Right cardiac atrium (tissue), 5 donors: ENCODE measurements at regions not wholly inside any gene's neighbourhood (a gene's known extent, or its start where the extent isn't known, plus 50 kb on each side); places are given as distances from the start of the nearest gene placed in this dataset.

Experiments
- ATAC-seq, 2 donors: fragments of 200-7000 bp; cut with Tn5 transposase; one replicate each; pipeline versions ENCODE4 v1.8.0 to v1.9.1; 2020; ENCODE audit warnings: moderate library complexity in 2 of 2, mild to moderate bottlenecking in 1 of 2
- DNase-seq, 3 donors: peaks; one replicate each; pipeline ENCODE4 v3.0.0-alpha.2; 2020
- H3K27ac ChIP-seq: one replicate; pipeline ENCODE4 v1.5.1; 2013; ENCODE audit warnings: mild to moderate bottlenecking, low read length, control low read depth, moderate library complexity
- H3K27me3 ChIP-seq: one replicate; pipeline ENCODE4 v1.6.1; 2013; ENCODE audit not compliant: control insufficient read depth, insufficient read depth
- H3K4me1 ChIP-seq: one replicate; pipeline ENCODE4 v1.6.1; 2013; ENCODE audit warnings: low read length; ENCODE audit not compliant: control insufficient read depth, insufficient read depth
- H3K4me3 ChIP-seq: one replicate; pipeline ENCODE4 v1.5.1; 2013; ENCODE audit warnings: low read length, control low read depth
- H3K9me3 ChIP-seq: one replicate; pipeline ENCODE4 v1.6.1; 2013; ENCODE audit warnings: low read length; ENCODE audit not compliant: control insufficient read depth
- WGBS: extraction: QIAGEN DNeasy Blood & Tissue Kit; methylation state at CpG from one replicate; pipeline ENCODE4 v1.1.7; 2013; 5-methylcytosine and 5-hydroxymethylcytosine counted together
- intact Hi-C, 4 donors: fragments of 100-400 bp; cut with DNase I; formaldehyde crosslinking; loops; one replicate each; pipeline versions ENCODE4 v1.11.0 to v1.14.0; 2022 to 2023
- donor health status: healthy with polysubstance abuse.
- donor health status: DM: no; HTN: yes; CAD: no.
- donor health status: DM: no; HTN: no; CAD: no.
- donor health status: DM: no; HTN: yes; CAD: no; lungs with severe emphysema.
- donor health status: DM: yes; HTN: yes; CAD: no.

DNA sequence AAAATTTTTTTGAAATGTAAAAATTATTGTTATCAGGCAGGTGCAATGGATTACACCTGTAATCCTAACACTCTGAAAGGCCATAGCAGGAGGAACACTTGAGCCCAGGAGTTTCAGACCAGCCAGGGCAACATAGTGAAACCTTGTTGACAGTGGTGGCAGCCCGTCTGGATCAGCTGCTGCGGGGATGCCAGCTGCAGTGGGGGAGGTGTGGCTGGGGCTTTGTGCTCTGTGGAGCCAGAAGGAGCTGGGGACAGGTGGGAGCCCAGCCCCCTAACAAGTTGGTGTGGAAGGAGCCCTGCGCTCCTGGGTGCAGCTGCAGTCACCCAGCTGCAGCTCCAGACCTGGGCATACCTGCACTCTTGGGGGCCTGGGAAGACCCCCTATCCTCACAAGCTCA, 182.4 kb upstream of the MC4R start:
- no peak overlapping the region for H3K4me3 ChIP-seq
- H3K9me3 ChIP-seq, result no peaks in the 10 kb centered on the region
- H3K4me1 ChIP-seq, result no peaks in the 10 kb centered on the region
- no peak for ATAC-seq
- H3K27ac ChIP-seq, result no peak overlapping the region
- DNase-seq, result peak in 1 of 3 donors; percentile 34
- H3K27me3 ChIP-seq, result no peaks in the 10 kb centered on the region
- intact Hi-C loops, result loop anchor here in 2 of 4 donors (5.0 to 10.0 kb wide), 2 partner anchors 568 to 570 kb away; no protein-coding TSS in a partner anchor
- WGBS, result 64% methylated on average over 3 of the region's 3 CpGs

DNA sequence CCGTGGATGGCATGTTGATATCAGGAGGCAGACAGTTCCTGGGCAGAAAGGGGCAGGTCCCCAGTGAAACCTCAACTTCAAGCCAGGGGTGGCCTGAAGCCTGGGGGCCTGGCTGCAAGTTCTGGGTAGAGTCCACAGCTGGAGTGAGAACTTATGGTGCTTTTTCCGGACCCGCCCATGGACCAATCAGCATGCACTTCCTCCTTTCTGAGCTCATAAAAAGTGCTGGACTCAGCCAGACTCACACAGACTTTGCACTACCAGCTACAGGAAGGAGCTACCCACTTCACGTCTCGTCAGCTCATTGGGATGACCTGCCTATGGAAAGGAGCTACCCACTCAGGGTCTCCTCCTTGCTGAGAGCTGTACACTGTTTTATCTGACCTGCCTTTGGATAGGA, 183.1 kb upstream of the MC4R start:
- no peaks in the 10 kb centered on the region for H3K9me3 ChIP-seq
- no peak overlapping the region for H3K4me3 ChIP-seq
- H3K4me1 ChIP-seq, result no peaks in the 10 kb centered on the region
- intact Hi-C loops, result loop anchor here in 1 of 4 donors (10.0 kb wide), 1 partner anchor 571 kb away; no protein-coding TSS in a partner anchor
- 62% methylated on average over 5 of the region's 5 CpGs for WGBS
- peak in 1 of 2 donors; percentile 11 for ATAC-seq
- peak in 2 of 3 donors; percentile 20 to 41 for DNase-seq
- no peaks in the 10 kb centered on the region for H3K27me3 ChIP-seq
- no peak overlapping the region for H3K27ac ChIP-seq

DNA sequence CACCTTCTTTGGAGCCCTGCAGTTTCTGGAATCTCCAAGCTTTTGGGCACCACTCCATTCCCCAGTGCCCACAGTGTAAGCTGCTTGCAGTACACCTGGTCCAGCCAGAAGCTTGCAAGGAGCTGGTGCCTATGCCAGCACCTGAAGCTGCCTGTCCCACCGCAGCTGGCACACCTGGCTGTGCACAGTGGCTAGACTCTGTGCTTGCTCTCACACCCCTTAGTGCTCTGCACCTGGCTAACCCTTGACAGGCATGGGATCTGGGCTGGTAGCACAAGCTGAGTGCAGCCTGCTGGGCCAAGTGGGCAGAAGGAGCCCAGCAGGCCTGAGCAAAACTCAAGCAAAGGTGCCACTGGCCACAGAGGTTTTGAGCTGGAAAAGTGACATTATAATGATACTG, 183.8 kb upstream of the MC4R start:
- Histone ChIP-seq H3K27me3 (no peaks in the 10 kb centered on the region), H3K4me1 (no peaks in the 10 kb centered on the region), H3K9me3 (no peaks in the 10 kb centered on the region), H3K4me3 (no peak overlapping the region), H3K27ac (no peak overlapping the region)
- WGBS, result 95% methylated on average over 1 of the region's 1 CpG
- intact Hi-C loops, result loop anchor here in 1 of 4 donors (10.0 kb wide), 1 partner anchor 572 kb away; no protein-coding TSS in a partner anchor
- DNase-seq, result no peak
- no peak for ATAC-seq

DNA sequence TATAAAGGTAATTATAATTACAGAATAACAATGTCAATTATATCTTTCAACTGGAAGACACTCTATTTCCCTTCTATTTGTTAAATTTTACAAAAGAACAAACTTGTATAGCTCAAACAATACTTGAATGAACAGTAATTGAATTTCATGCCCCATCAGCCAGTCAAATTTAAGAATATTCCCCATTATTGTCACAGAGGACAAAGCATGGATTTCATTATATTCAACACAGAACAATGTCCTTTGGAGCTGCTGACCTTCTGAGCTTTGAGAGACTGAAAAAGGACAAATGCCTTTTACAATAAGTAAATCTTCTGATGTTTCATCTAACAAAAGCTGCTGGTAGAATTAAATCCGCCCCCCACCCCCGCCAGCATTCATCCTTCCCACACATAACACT, 187.5 kb upstream of the MC4R start:
- H3K9me3 ChIP-seq, result no peaks in the 10 kb centered on the region
- H3K4me3 ChIP-seq, result no peak overlapping the region
- no peaks in the 10 kb centered on the region for H3K4me1 ChIP-seq
- intact Hi-C loops, result no loop called here
- H3K27ac ChIP-seq, result no peak overlapping the region
- ATAC-seq (no peak), DNase-seq (no peak)
- WGBS, result 77% methylated on average over 2 of the region's 2 CpGs
- H3K27me3 ChIP-seq, result no peaks in the 10 kb centered on the region

DNA sequence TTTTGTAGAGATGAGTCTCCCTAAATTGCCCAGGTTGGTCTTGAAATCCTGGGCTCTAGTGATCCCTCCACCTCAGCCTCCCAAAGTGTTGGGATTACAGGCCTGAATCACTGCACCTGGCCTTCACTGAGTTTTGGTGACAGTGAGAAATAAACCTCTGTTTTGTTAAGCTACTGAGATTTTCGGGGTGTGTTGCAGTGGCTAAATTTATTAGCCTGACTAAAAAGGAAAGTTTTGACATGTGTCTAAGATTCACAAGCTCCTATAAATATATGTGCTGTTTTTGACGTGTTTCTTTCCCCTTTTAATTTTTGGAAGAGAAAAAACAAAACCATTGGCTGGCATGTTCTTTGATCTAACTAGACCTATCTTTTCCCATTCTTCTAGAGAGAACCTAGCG, 190.5 kb upstream of the MC4R start:
- no peak for ATAC-seq

DNA sequence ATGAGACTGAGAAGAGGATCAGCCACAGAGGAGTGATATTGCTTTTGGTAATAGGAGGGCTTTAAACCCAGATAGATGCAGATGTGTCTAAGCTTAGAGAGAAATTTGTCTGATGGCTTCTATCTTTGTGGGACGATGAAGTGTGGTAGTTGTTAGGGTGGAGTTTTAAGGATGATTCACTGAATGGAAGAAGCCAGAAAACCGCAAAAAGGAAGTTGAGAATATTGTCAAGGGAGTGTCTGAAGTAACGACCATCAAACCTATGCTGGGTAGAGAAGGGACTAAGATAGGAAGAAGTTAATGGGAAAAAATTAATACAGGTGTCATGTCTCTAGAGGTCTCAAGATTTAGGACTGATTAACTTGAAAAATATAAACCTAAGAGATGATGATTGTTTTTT, 195.6 kb upstream of the MC4R start:
- WGBS, result 62% methylated on average over 3 of the region's 3 CpGs
- no peaks in the 10 kb centered on the region for H3K27me3 ChIP-seq
- DNase-seq, result no peak
- no peak overlapping the region for H3K4me3 ChIP-seq
- H3K4me1 ChIP-seq, result no peaks in the 10 kb centered on the region
- no peak overlapping the region for H3K27ac ChIP-seq
- no peak for ATAC-seq
- H3K9me3 ChIP-seq, result no peaks in the 10 kb centered on the region
- intact Hi-C loops, result no loop called here

More for the DNA sequence above, 190.5 kb upstream of the MC4R start:
- WGBS, result 81% methylated on average over 3 of the region's 3 CpGs
- intact Hi-C loops, result no loop called here
- no peak overlapping the region for H3K4me3 ChIP-seq
- DNase-seq, result no peak
- H3K27me3 ChIP-seq, result no peaks in the 10 kb centered on the region
- no peaks in the 10 kb centered on the region for H3K9me3 ChIP-seq
- no peaks in the 10 kb centered on the region for H3K4me1 ChIP-seq
- no peak overlapping the region for H3K27ac ChIP-seq

DNA sequence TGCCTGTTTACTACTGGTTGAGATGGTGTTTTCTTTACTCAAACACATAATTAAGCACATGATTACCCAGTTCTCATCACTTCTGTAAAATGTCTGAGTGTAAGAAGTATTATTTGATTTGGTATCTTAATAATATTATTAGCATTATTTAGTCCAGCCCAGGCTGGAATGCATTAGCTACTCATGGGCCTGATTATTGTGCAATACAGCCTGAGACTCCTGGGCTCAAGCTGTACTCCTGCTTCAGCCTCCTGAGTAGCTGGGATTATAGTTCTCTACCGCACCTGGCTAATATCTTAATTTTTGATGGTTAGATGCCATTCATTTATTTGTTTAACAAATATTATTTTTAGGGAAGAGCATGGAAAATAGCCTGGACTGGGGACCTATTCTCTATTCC, 197.6 kb upstream of the MC4R start:
- intact Hi-C loops, result no loop called here
- Histone ChIP-seq H3K27ac (no peak overlapping the region), H3K4me1 (no peaks in the 10 kb centered on the region), H3K27me3 (no peaks in the 10 kb centered on the region), H3K4me3 (no peak overlapping the region), H3K9me3 (no peaks in the 10 kb centered on the region)
- ATAC-seq (no peak), DNase-seq (no peak)
- 89% methylated on average over 1 of the region's 1 CpG for WGBS

DNA sequence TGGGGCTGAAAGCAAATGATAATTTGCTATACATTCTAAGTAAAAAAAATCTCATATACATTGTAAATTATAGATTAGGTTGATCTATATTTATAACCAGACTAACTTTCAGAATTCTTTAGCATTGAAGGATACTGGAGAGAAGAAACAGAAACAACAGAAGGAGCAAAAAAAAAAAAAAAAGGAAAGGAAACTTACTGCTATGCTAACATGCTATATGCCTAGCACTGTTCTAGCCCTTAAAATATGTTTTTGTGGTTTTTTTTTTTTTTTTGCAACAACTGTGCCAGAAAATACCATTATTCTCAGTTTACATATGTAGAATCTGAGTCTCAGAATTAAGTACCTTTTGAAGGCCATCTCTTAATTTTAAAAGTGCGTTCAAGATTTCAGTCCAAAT, 204.9 kb upstream of the MC4R start:
- no peaks in the 10 kb centered on the region for H3K4me1 ChIP-seq
- DNase-seq (no peak), ATAC-seq (no peak)
- H3K27me3 ChIP-seq, result no peaks in the 10 kb centered on the region
- no peak overlapping the region for H3K4me3 ChIP-seq
- intact Hi-C loops, result no loop called here
- 91% methylated on average over 1 of the region's 1 CpG for WGBS
- no peaks in the 10 kb centered on the region for H3K9me3 ChIP-seq
- no peak overlapping the region for H3K27ac ChIP-seq

DNA sequence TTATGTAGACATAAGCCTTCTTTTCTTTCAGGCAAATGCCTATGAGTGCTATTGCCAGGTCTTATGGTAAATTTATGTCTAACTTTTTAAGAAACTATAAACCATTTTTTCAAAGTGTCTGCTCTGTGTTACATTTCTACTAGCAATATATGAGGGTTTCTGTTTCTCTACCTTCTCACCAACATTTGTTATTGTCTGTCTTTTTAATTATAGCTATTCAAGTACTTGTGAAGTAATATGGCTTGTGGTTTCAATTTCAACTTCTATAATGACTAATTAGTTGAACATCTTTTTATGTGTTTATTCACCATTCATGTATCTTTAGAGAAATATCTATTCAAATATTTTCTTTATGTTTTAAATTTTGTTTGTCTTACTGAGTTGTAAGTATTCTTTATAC, 213.1 kb upstream of the MC4R start:
- no peaks in the 10 kb centered on the region for H3K27me3 ChIP-seq
- ATAC-seq, result no peak
- DNase-seq, result no peak
- no peak overlapping the region for H3K27ac ChIP-seq
- intact Hi-C loops, result no loop called here
- no peak overlapping the region for H3K4me3 ChIP-seq
- H3K9me3 ChIP-seq, result no peaks in the 10 kb centered on the region
- no peaks in the 10 kb centered on the region for H3K4me1 ChIP-seq

DNA sequence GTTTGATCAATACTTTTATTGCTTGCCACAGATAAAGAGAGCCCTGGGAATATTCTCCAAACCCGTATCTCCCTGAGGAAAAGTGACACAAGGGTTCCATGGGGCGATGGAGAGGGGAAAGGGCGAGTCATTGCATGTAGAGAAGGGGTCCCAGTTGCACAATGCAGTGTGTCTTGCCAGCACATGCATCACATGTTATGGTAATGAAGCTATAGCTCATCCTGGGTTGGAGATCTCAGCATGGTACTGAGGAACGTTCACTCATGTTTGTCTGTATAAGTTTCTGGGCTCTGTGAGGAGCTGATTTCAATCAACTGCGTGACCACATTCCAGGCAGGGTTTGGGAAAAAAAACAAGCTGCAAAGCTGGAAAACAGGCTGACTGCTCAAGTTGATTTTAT, 220.7 kb upstream of the MC4R start:
- intact Hi-C loops, result no loop called here
- ATAC-seq, result no peak

DNA sequence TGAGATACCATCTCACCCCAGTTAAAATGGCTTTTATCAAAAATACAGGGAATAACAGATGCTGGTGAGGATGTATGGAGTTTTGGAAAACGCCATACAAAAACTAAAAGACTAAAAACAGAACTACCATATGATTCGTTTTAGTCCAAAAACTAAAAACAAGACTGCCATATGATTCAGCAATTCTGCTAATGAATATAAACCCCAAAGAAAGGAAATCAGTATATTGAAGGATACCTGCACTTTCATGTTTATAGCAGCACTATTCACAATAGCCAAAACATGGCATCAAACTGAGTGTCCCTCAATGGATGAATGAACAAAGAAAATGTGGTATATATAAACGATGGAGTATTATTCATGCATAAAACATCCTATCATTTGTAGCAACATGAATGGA, 224.4 kb upstream of the MC4R start:
- Histone ChIP-seq H3K4me3 (no peak overlapping the region), H3K27ac (no peak overlapping the region), H3K9me3 (no peaks in the 10 kb centered on the region), H3K27me3 (no peaks in the 10 kb centered on the region), H3K4me1 (no peaks in the 10 kb centered on the region)
- DNase-seq (no peak), ATAC-seq (no peak)
- intact Hi-C loops, result no loop called here
- WGBS, result 65% methylated on average over 3 of the region's 3 CpGs

More for the DNA sequence above, 220.7 kb upstream of the MC4R start:
- H3K27ac ChIP-seq, result no peak overlapping the region
- WGBS, result 55% methylated on average over 5 of the region's 5 CpGs
- no peaks in the 10 kb centered on the region for H3K4me1 ChIP-seq
- DNase-seq, result no peak
- no peak overlapping the region for H3K4me3 ChIP-seq
- no peaks in the 10 kb centered on the region for H3K27me3 ChIP-seq
- no peaks in the 10 kb centered on the region for H3K9me3 ChIP-seq

DNA sequence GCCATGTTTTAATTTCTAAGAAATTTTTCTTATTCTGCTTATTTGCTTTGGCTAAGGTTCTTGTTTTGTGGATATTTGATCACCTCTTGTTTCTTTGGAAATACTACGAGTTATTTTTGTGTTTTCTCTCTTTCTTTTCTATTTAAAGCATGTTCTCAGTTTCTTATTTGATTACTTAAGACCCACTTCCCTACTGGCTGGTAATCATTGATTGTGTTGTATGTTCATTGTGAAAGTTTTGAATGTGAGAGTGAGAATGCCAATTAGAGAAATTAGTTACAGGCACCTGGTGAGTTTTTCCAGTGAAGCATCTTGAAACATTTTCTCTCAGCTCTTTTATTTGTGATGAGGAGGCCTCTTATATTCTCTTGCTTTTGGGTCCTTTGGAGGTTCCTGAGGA, 226.7 kb upstream of the MC4R start:
- 61% methylated on average over 1 of the region's 1 CpG for WGBS
- Histone ChIP-seq H3K9me3 (no peaks in the 10 kb centered on the region), H3K4me1 (no peaks in the 10 kb centered on the region), H3K27ac (no peak overlapping the region), H3K27me3 (no peaks in the 10 kb centered on the region), H3K4me3 (no peak overlapping the region)
- intact Hi-C loops, result no loop called here
- DNase-seq (no peak), ATAC-seq (no peak)
